HCT116 (cell line): ENCODE measurements at regions not wholly inside any gene's neighbourhood (a gene's known extent, or its start where the extent isn't known, plus 50 kb on each side); places are given as distances from the start of the nearest gene placed in this dataset.

Experiments used
- ATAC-seq: fragments of 200-7000 bp; cut with Tn5 transposase; 2 replicates; pipeline ENCODE4 v1.9.1; 2020; ENCODE audit warnings: mild to moderate bottlenecking, moderate library complexity
- BruUV-seq: library from RNA; stranded (reverse); fragments of 400-500 nt; replicated peaks from 2 replicates; lab custom pipeline; 2021; lab: Mats Ljungman, UMichigan
- CTCF ChIA-PET: fragments of 300-600 bp; sonication (Branson Sonifier 250); formaldehyde crosslinking; loops from one replicate; lab custom pipeline; 2021; ENCODE audit warnings: antibody characterized with exemption; lab: Charles Lee
- POLR2A ChIA-PET: fragments of 300-600, 350-600 bp; sonication (Branson Sonifier 250); formaldehyde crosslinking; loops from one replicate; lab custom pipeline; 2021; ENCODE audit warnings: antibody characterized with exemption; lab: Charles Lee
- RAD21 ChIA-PET, 2 experiments: fragments of 300-600 bp; sonication (Branson Sonifier 250); formaldehyde crosslinking; loops; one replicate each; lab custom pipeline; 2023; ENCODE audit warnings: low total read pairs in 2 of 2; ENCODE audit not compliant: uncharacterized antibody in 2 of 2, unreplicated experiment in 2 of 2, low non-redundant PET in 1 of 2; lab: Charles Lee
- DNase-seq: peaks from one replicate; pipeline ENCODE4 v3.0.0-alpha.2; 2010; ENCODE audit warnings: low read depth, low spot score
- H2AFZ ChIP-seq: fragments of 200-600 bp; shearing (Covaris generic), sonication (generic); 2 replicates; pipeline ENCODE4 v1.6.1; 2017; ENCODE audit warnings: low read depth, mixed run types, mixed read lengths, antibody characterized with exemption, low read length; ENCODE audit not compliant: poor library complexity, severe bottlenecking
- H3K27ac ChIP-seq: 2 replicates; pipeline ENCODE4 v1.5.1; 2012; ENCODE audit warnings: low read depth, low read length
- H3K27me3 ChIP-seq: fragments of 200-600 bp; sonication (generic); 2 replicates; pipeline ENCODE4 v1.6.1; 2016; ENCODE audit warnings: mixed run types, low read length, mixed read lengths; ENCODE audit not compliant: insufficient read depth
- H3K36me3 ChIP-seq, 2 experiments: fragments of 200-500 bp in 1 of 2; fragments of 200-600 bp in 1 of 2; sonication (Bioruptor generic) in 1 of 2; sonication (generic) in 1 of 2; 2 replicates each; pipeline versions ENCODE4 v1.5.1 to v1.6.1; 2014 to 2016; ENCODE audit warnings: low read length in 2 of 2, inconsistent platforms in 1 of 2, mixed read lengths in 1 of 2, mixed run types in 1 of 2; ENCODE audit not compliant: insufficient read depth in 2 of 2, control insufficient read depth in 1 of 2
- H3K4me1 ChIP-seq, 2 experiments: fragments of 200-600 bp in 1 of 2; sonication (generic) in 1 of 2; 2 replicates each; pipeline versions ENCODE4 v1.5.1 to v1.6.1; 2012 to 2017; ENCODE audit warnings: low read length in 2 of 2, inconsistent platforms in 1 of 2, mild to moderate bottlenecking in 1 of 2, mixed read lengths in 1 of 2, mixed run types in 1 of 2, moderate library complexity in 1 of 2; ENCODE audit not compliant: insufficient read depth in 2 of 2, control insufficient read depth in 1 of 2
- H3K4me2 ChIP-seq: fragments of 200-600 bp; sonication (generic); 2 replicates; pipeline ENCODE4 v1.6.1; 2017; ENCODE audit warnings: mixed run types, low read length, mixed read lengths
- H3K4me3 ChIP-seq, 2 experiments: fragments of 200-600 bp in 1 of 2; sonication (generic) in 1 of 2; replicated peaks in 1 of 2; 2 replicates each; pipeline ENCODE4 v1.5.1; 2011 to 2016; ENCODE audit warnings: low read length in 2 of 2, control low read depth in 1 of 2, low read depth in 1 of 2, mild to moderate bottlenecking in 1 of 2, mixed read lengths in 1 of 2, mixed run types in 1 of 2
- H3K79me2 ChIP-seq: fragments of 200-600 bp; sonication (generic); 2 replicates; pipeline ENCODE4 v1.6.1; 2017; ENCODE audit warnings: mild to moderate bottlenecking, mixed run types, low read length, moderate library complexity, mixed read lengths; ENCODE audit not compliant: insufficient read depth
- H3K9ac ChIP-seq: fragments of 200-600 bp; sonication (generic); 2 replicates; pipeline ENCODE4 v1.6.1; 2016; ENCODE audit warnings: low read length, mixed read lengths
- H3K9me2 ChIP-seq: fragments of 200-600 bp; sonication (generic), shearing (Covaris generic); 2 replicates; pipeline ENCODE4 v1.6.1; 2017; ENCODE audit warnings: mixed run types, mild to moderate bottlenecking, moderate library complexity; ENCODE audit not compliant: insufficient read depth
- H3K9me3 ChIP-seq, 2 experiments: fragments of 200-500 bp in 1 of 2; fragments of 200-600 bp in 1 of 2; sonication (Bioruptor generic) in 1 of 2; sonication (generic) in 1 of 2; 2 replicates each; pipeline ENCODE4 v1.6.1; 2014 to 2017; ENCODE audit warnings: low read length in 2 of 2, mixed read lengths in 2 of 2, inconsistent platforms in 1 of 2, low read depth in 1 of 2, mild to moderate bottlenecking in 1 of 2, mixed run types in 1 of 2, moderate library complexity in 1 of 2; ENCODE audit not compliant: control insufficient read depth in 1 of 2, insufficient read depth in 1 of 2
- H4K20me1 ChIP-seq: fragments of 200-600 bp; sonication (generic), shearing (Covaris generic); 2 replicates; pipeline ENCODE4 v1.6.1; 2017; ENCODE audit warnings: mixed run types, mild to moderate bottlenecking, moderate library complexity; ENCODE audit not compliant: insufficient read depth
- CBX3 ChIP-seq: IDR thresholded peaks from 2 replicates; pipeline ENCODE4 v1.6.1; 2012; ENCODE audit warnings: low read depth
- EZH2phosphoT487 ChIP-seq: fragments of 200-600 bp; IDR thresholded peaks from 2 replicates; pipeline ENCODE4 v1.6.1; 2018; ENCODE audit warnings: antibody characterized with exemption, borderline replicate concordance
- FOSL1 ChIP-seq: IDR thresholded peaks from 2 replicates; pipeline ENCODE4 v1.6.1; 2012; ENCODE audit warnings: low read depth
- POLR2A ChIP-seq: IDR thresholded peaks from 2 replicates; pipeline ENCODE4 v1.7.0; 2011; ENCODE audit warnings: borderline replicate concordance; ENCODE audit not compliant: insufficient read depth, insufficient read length; ENCODE audit errors: extremely low read depth
- POLR2AphosphoS5 ChIP-seq: IDR thresholded peaks from 2 replicates; pipeline ENCODE4 v1.6.1; 2011; ENCODE audit warnings: mild to moderate bottlenecking, low read depth, low read length, moderate library complexity
- RAD21 ChIP-seq: IDR thresholded peaks from 2 replicates; pipeline ENCODE4 v1.6.1; 2012; ENCODE audit warnings: low read depth, mild to moderate bottlenecking
- SP1 ChIP-seq: IDR thresholded peaks from 2 replicates; pipeline ENCODE4 v1.6.1; 2012; ENCODE audit warnings: low read depth
- SRF ChIP-seq: IDR thresholded peaks from 2 replicates; pipeline ENCODE4 v1.6.1; 2012; ENCODE audit warnings: low read depth
- YY1 ChIP-seq: IDR thresholded peaks from 2 replicates; pipeline ENCODE4 v1.6.1; 2011; ENCODE audit warnings: low read length, low read depth, moderate library complexity, mild to moderate bottlenecking; ENCODE audit not compliant: insufficient replicate concordance; ENCODE audit errors: extremely low read depth
- ZFX ChIP-seq: fragments of 450-650 bp; IDR thresholded peaks from 2 replicates; pipeline ENCODE4 v1.6.1; 2017
- intact Hi-C: fragments of 100-400 bp; cut with micrococcal nuclease; formaldehyde crosslinking; loops from 2 replicates; pipeline ENCODE4 v1.10.0; 2022
- TF ChIP-seq, protein P1 (sequence below), 3 experiments: fragments of 200-600 bp in 1 of 3; sonication (generic) in 1 of 3; IDR thresholded peaks in 2 of 3; conservative IDR thresholded peaks in 1 of 3; 2 replicates each; pipeline ENCODE4 v1.5.1; 2012 to 2017; ENCODE audit warnings: low read depth in 2 of 3, low read length in 2 of 3, antibody characterized with exemption in 1 of 3, borderline replicate concordance in 1 of 3, control low read depth in 1 of 3, mild to moderate bottlenecking in 1 of 3, mixed read lengths in 1 of 3, mixed run types in 1 of 3, moderate library complexity in 1 of 3; ENCODE audit not compliant: insufficient read depth in 1 of 3
- TF ChIP-seq, protein P2 (sequence below): IDR thresholded peaks from 2 replicates; pipeline ENCODE4 v1.6.1; 2012

GRCh38 chr5:125612181-125612721 is 811.0 kb upstream of the GRAMD2B start:
- POLR2A ChIA-PET, result no interaction called here
- Histone ChIP-seq H2AFZ (no peak overlapping the region), H3K27ac (no peak overlapping the region), H3K9me3 (no peaks in the 10 kb centered on the region), H3K79me2 (no peaks in the 10 kb centered on the region), H3K9me2 (no peaks in the 10 kb centered on the region; the same call in 1 of the 2 replicates)
- no peak for DNase-seq
- BruUV-seq, result no TSS peak
- TF ChIP-seq ZFX (no peak), YY1 (no peak), POLR2AphosphoS5 (no peak), CBX3 (no peak), FOSL1 (no peak), SP1 (no peak), SRF (no peak)
- TF ChIP-seq, protein P1, sequence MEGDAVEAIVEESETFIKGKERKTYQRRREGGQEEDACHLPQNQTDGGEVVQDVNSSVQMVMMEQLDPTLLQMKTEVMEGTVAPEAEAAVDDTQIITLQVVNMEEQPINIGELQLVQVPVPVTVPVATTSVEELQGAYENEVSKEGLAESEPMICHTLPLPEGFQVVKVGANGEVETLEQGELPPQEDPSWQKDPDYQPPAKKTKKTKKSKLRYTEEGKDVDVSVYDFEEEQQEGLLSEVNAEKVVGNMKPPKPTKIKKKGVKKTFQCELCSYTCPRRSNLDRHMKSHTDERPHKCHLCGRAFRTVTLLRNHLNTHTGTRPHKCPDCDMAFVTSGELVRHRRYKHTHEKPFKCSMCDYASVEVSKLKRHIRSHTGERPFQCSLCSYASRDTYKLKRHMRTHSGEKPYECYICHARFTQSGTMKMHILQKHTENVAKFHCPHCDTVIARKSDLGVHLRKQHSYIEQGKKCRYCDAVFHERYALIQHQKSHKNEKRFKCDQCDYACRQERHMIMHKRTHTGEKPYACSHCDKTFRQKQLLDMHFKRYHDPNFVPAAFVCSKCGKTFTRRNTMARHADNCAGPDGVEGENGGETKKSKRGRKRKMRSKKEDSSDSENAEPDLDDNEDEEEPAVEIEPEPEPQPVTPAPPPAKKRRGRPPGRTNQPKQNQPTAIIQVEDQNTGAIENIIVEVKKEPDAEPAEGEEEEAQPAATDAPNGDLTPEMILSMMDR (IDR thresholded peaks at IDR 0.05 in 2 of 3, conservative IDR thresholded peaks at IDR 0.05 in 1 of 3; ENCODE audit: borderline replicate concordance in 1 of 3, insufficient read depth in 1 of 3, low read depth in 2 of 3, low read length in 2 of 3), result no peak
- TF ChIP-seq, protein P2, sequence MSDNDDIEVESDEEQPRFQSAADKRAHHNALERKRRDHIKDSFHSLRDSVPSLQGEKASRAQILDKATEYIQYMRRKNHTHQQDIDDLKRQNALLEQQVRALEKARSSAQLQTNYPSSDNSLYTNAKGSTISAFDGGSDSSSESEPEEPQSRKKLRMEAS, result no peak
- TF ChIP-seq, all 23 proteins: peak for 0
- ChIA-PET CTCF (no interaction called here), RAD21 (no interaction called here)
- Histone ChIP-seq H3K4me2 (no peak overlapping the region), H3K4me3 (no peak overlapping the region), H3K9ac (no peak overlapping the region), H3K4me1 (no peaks in the 10 kb centered on the region), H3K36me3 (no peaks in the 10 kb centered on the region), H4K20me1 (no peaks in the 10 kb centered on the region; the same call in 1 of the 2 replicates), H3K27me3 (no peaks in the 10 kb centered on the region)
- intact Hi-C loops, result no loop called here
- no peak for ATAC-seq

DNA sequence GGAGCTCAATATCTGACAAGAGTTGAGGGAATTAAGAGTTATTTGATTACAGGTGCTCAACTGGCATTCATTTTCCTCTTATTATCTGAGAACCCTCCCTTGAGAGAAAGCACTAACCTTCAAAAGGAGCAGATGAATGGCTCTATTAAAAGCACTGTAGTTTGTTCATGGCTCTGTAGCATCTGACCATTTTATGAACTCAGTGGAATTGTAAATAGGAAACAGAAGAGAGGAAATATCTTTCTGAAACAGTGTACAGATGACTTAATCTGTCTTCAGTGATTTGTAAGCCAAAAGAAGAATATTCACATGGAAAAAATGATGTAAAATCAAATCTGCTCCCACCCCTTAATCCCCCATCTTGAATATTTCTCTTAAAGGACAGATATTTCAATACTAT is 810.4 kb upstream of the GRAMD2B start:
- no peak overlapping the region for H3K4me3 ChIP-seq
- no peak overlapping the region for H3K27ac ChIP-seq
- no TSS peak for BruUV-seq
- H3K27me3 ChIP-seq, result no peaks in the 10 kb centered on the region
- DNase-seq (no peak), ATAC-seq (no peak)
- H3K36me3 ChIP-seq, result no peaks in the 10 kb centered on the region
- intact Hi-C loops, result no loop called here
- H3K9ac ChIP-seq, result no peak overlapping the region
- POLR2A ChIA-PET, result no interaction called here
- TF ChIP-seq, protein P1 (IDR thresholded peaks at IDR 0.05 in 2 of 3, conservative IDR thresholded peaks at IDR 0.05 in 1 of 3; ENCODE audit: borderline replicate concordance in 1 of 3, insufficient read depth in 1 of 3, low read depth in 2 of 3, low read length in 2 of 3), result no peak
- no peak for TF ChIP-seq EZH2phosphoT487
- TF ChIP-seq RAD21, result no peak
- no peak for TF ChIP-seq SP1
- TF ChIP-seq, protein P2, result no peak
- no peak for TF ChIP-seq POLR2A
- TF ChIP-seq, all 23 proteins: peak for 0
- H3K9me2 ChIP-seq, result no peaks in the 10 kb centered on the region; the same call in 1 of the 2 replicates
- H3K79me2 ChIP-seq, result no peaks in the 10 kb centered on the region
- RAD21 ChIA-PET, result no interaction called here
- no peak overlapping the region for H3K4me2 ChIP-seq
- H4K20me1 ChIP-seq, result no peaks in the 10 kb centered on the region; the same call in 1 of the 2 replicates
- no peaks in the 10 kb centered on the region for H3K4me1 ChIP-seq
- no peak overlapping the region for H2AFZ ChIP-seq
- H3K9me3 ChIP-seq, result no peaks in the 10 kb centered on the region
- CTCF ChIA-PET, result no interaction called here
